Adrenal gland (tissue), 9 donors: ENCODE measurements at regions not wholly inside any gene's neighbourhood (a gene's known extent, or its start where the extent isn't known, plus 50 kb on each side); places are given as distances from the start of the nearest gene placed in this dataset.

Source experiments
- DNase-seq, 7 donors: peaks; one replicate each; pipeline ENCODE4 v3.0.0-alpha.2; 2019 to 2020
- H3K27ac ChIP-seq, 5 donors: fragments of 200-600 bp; sonication (generic) in 4 of 5; 1 replicate in 3 of 5; 2 replicates in 2 of 5; pipeline versions ENCODE4 v1.5.1 to v1.8.0; 2016 to 2020; ENCODE audit warnings: mild to moderate bottlenecking in 1 of 5
- H3K27me3 ChIP-seq: fragments of 200-600 bp; 2 replicates; pipeline ENCODE4 v1.8.0; 2021
- H3K36me3 ChIP-seq, 2 donors: fragments of 200-600 bp; replicated peaks in 1 of 2; 1 replicate in 1 of 2; 2 replicates in 1 of 2; pipeline versions ENCODE4 v1.5.1 to v1.8.0; 2018 to 2022
- H3K4me1 ChIP-seq, 2 donors: fragments of 200-600 bp; replicated peaks in 1 of 2; 1 replicate in 1 of 2; 2 replicates in 1 of 2; pipeline versions ENCODE4 v1.5.1 to v1.8.0; 2018 to 2021
- H3K4me3 ChIP-seq, 4 donors: fragments of 200-600 bp; sonication (generic) in 3 of 4; one replicate each; pipeline ENCODE4 v1.5.1; 2016 to 2018
- H3K9me3 ChIP-seq, 3 donors: fragments of 200-600 bp; sonication (generic) in 1 of 3; replicated peaks in 1 of 3; 1 replicate in 2 of 3; 2 replicates in 1 of 3; pipeline versions ENCODE4 v1.5.1 to v1.8.0; 2016 to 2021
- POLR2A ChIP-seq, 2 donors: fragments of 450-650 bp; IDR thresholded peaks; one replicate each; pipeline ENCODE4 v1.6.1; 2017; ENCODE audit warnings: antibody characterized with exemption in 2 of 2, mild to moderate bottlenecking in 2 of 2, moderate library complexity in 1 of 2
- WGBS, 4 donors: extraction: QIAGEN DNeasy Blood & Tissue Kit in 2 of 4; methylation state at CpG; one replicate each; pipeline versions ENCODE4 v1.1.5 to v1.1.7; 2013 to 2017; 5-methylcytosine and 5-hydroxymethylcytosine counted together
- intact Hi-C, 2 donors: fragments of 100-400 bp; cut with DNase I; formaldehyde crosslinking; loops; one replicate each; pipeline versions ENCODE4 v1.14.1 to v1.15.0; 2022 to 2023
- TF ChIP-seq, protein P1 (sequence below), 6 experiments: fragments of 450-650 bp in 4 of 6; fragments of 200-600 bp in 2 of 6; sonication (generic) in 1 of 6; IDR thresholded peaks; 1 replicate in 5 of 6; 2 replicates in 1 of 6; pipeline versions ENCODE4 v1.5.1 to v1.8.0; 2016 to 2021; ENCODE audit warnings: antibody characterized with exemption in 6 of 6, mild to moderate bottlenecking in 2 of 6, moderate library complexity in 1 of 6
- donor health status: healthy with polysubstance abuse.
- donor health status: Bipolar disorder and iron deficiency.
- donor health status: DM: yes; HTN: yes; CAD: no.
- donor health status: DM: no; HTN: no; CAD: no.
- donor health status: DM: no; HTN: no; CAD: no.

DNA sequence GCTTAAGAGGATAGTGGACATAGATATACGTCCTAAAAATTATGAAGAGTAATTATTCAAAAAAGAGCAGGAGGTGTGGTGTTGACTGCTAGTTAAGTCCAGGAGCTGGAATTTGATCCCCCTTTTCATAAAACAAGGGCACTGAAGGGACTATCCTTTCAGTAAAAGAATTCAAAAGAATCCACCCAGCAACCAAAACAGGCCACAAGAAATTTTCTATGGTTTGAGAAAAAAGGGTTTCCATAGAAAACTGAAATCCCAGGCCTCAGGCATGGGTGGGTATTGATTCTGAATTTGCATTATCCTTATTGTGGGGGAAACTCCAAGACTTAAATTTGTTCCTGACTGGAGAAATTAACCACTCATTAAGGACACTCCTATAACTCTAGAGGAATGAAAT lies 269.0 kb upstream of the MPDZ start:
- TF ChIP-seq, protein P1, sequence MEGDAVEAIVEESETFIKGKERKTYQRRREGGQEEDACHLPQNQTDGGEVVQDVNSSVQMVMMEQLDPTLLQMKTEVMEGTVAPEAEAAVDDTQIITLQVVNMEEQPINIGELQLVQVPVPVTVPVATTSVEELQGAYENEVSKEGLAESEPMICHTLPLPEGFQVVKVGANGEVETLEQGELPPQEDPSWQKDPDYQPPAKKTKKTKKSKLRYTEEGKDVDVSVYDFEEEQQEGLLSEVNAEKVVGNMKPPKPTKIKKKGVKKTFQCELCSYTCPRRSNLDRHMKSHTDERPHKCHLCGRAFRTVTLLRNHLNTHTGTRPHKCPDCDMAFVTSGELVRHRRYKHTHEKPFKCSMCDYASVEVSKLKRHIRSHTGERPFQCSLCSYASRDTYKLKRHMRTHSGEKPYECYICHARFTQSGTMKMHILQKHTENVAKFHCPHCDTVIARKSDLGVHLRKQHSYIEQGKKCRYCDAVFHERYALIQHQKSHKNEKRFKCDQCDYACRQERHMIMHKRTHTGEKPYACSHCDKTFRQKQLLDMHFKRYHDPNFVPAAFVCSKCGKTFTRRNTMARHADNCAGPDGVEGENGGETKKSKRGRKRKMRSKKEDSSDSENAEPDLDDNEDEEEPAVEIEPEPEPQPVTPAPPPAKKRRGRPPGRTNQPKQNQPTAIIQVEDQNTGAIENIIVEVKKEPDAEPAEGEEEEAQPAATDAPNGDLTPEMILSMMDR (IDR thresholded peaks at IDR 0.05): no peak
- TF ChIP-seq POLR2A (IDR thresholded peaks at IDR 0.05): no peak
- Histone ChIP-seq H3K4me3 (no peak overlapping the region), H3K36me3 (no peaks in the 10 kb centered on the region), H3K27me3 (no peaks in the 10 kb centered on the region), H3K27ac (no peak overlapping the region), H3K9me3 (peaks cover 0 to 7% (median 0%) of the 10 kb centered on the region in 3 donors), H3K4me1 (no peaks in the 10 kb centered on the region)
- intact Hi-C loops: no loop called here
- WGBS, 4 donors: 47 to 85% (median 74%) methylated on average over 1 of the region's 1 CpG
- DNase-seq: no peak

DNA sequence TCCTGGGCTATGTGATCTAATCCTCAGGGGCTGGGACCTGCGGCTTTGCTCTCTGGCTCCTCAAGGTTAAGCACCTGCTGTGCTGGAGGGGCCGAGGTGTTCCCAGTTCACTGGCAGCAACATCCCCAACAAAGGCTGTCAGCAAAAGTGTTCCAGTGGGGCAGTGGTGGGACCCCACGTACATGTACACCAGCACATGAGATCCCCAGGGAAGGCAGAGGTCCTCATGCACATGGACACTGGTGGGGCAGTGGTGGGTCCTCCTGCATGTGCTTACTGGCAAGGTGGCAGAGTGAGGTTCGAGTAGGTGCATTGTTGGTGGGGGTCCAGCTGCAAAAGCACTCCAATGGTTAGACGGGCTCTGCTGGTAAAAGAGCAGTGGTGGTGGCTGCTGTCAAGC lies 255.6 kb upstream of the MPDZ start:
- no peaks in the 10 kb centered on the region for H3K9me3 ChIP-seq
- WGBS, 4 donors: 46 to 83% (median 64%) methylated on average over 2 to 5 of the region's 5 CpGs

DNA sequence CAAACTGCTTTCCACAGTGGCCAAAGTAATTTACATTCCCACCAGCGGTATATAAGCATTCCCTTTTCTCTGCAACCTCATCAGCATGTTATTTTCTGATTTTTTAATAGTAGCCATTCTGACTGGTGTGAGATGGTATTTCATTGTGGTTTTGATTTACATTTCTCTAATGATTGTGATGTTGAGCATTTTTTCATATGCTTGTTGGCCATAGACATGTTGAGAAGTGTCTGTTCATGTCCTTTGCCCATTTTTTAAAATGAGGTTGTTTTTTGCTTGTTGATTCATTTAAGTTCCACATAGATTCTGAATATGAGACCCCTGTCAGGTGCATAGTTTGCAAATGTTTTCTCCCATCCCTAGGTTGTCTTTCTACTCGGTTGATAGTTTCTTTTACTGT lies 254.5 kb upstream of the MPDZ start:
- WGBS, 4 donors: 68 to 86% (median 80%) methylated on average over 2 of the region's 2 CpGs
- H3K36me3 ChIP-seq: no peaks in the 10 kb centered on the region
- no peaks in the 10 kb centered on the region for H3K27me3 ChIP-seq
- H3K9me3 ChIP-seq: no peaks in the 10 kb centered on the region
- DNase-seq: no peak
- no peak for TF ChIP-seq POLR2A (IDR thresholded peaks at IDR 0.05)
- TF ChIP-seq, protein P1 (IDR thresholded peaks at IDR 0.05): no peak
- H3K4me1 ChIP-seq: no peaks in the 10 kb centered on the region
- intact Hi-C loops: no loop called here
- no peak overlapping the region for H3K4me3 ChIP-seq
- no peak overlapping the region for H3K27ac ChIP-seq

More for the DNA sequence above, 255.6 kb upstream of the MPDZ start:
- H3K27ac ChIP-seq: no peak overlapping the region
- H3K4me3 ChIP-seq: no peak overlapping the region
- TF ChIP-seq POLR2A (IDR thresholded peaks at IDR 0.05): no peak
- TF ChIP-seq, protein P1 (IDR thresholded peaks at IDR 0.05): no peak
- no peaks in the 10 kb centered on the region for H3K27me3 ChIP-seq
- DNase-seq: no peak
- no peaks in the 10 kb centered on the region for H3K36me3 ChIP-seq
- intact Hi-C loops: no loop called here
- H3K4me1 ChIP-seq: no peaks in the 10 kb centered on the region

DNA sequence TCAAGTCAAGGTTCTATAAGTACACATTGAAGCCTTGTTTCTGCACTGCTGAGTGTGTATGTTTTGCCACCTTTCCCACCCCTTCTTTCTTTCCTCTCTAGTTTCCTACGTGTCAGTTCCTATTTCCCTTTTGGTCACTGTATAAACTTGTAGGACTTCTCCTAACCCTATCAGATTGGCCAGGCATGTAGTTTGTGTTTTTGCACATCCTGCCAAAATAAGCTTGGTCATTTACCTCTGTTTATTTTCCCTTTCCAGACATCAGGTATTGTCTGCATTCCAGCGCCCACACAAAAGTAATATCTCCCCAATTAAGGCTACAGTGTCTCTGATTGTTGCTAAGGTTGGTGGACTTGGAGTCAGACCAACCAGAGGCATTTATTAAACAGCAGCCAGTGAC lies 252.9 kb upstream of the MPDZ start:
- 34 to 47% (median 42%) methylated on average over 2 of the region's 2 CpGs for WGBS, 4 donors
- no peak overlapping the region for H3K4me3 ChIP-seq
- no peaks in the 10 kb centered on the region for H3K27me3 ChIP-seq
- DNase-seq: no peak
- H3K27ac ChIP-seq: no peak overlapping the region
- H3K36me3 ChIP-seq: no peaks in the 10 kb centered on the region
- H3K9me3 ChIP-seq: no peaks in the 10 kb centered on the region
- no peaks in the 10 kb centered on the region for H3K4me1 ChIP-seq
- TF ChIP-seq POLR2A (IDR thresholded peaks at IDR 0.05): no peak
- TF ChIP-seq, protein P1 (IDR thresholded peaks at IDR 0.05): no peak
- intact Hi-C loops: no loop called here
